Pons (tissue), 1 donor: ENCODE measurements at regions not wholly inside any gene's neighbourhood (a gene's known extent, or its start where the extent isn't known, plus 50 kb on each side); places are given as distances from the start of the nearest gene placed in this dataset.
"Not testable (repeated sequence)": the region's sequence is repeated elsewhere in the genome, so short reads cannot be mapped to it uniquely, and the experiment has no call there.

Experiments
- DNase-seq: peaks from one replicate; pipeline ENCODE4 v3.0.0-alpha.2; 2016; ENCODE audit warnings: low spot score

DNA sequence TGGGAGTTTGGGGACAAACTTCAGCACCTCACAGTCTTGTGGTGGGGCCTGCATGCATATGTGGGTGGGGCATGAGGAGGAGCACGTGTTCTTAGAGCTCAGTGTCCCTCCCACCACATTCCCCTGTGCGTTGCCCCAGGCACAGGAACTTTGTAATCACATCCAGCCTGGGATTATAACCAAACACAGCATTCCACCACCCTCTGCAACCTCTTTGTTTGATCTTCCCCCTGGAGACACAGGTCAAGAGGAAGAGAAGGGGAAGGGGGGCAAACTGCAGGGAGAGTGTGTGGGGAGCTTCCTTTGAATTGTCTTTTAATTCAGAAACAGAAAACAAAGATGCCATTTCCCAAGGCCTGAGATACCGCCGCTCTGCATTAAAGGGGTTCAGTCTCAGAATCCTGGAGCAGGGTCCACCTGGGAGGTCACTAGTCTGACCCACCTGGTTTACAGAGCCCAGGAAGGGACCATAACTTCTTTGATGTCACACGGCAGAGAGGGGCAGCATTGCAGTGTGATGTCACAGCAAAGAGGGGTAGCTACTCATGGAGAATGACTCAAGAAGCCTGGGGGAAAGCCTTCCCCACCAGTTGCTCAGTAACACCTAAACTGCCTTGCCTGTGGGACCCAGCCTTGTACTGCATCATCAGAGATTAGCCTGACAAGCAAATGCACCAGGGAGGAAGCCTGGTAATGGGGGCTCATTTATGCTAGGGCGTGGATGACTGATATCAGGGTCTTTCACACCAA is 106.3 kb upstream of the RNU6-1 start:
- DNase-seq: peak; percentile 20

DNA sequence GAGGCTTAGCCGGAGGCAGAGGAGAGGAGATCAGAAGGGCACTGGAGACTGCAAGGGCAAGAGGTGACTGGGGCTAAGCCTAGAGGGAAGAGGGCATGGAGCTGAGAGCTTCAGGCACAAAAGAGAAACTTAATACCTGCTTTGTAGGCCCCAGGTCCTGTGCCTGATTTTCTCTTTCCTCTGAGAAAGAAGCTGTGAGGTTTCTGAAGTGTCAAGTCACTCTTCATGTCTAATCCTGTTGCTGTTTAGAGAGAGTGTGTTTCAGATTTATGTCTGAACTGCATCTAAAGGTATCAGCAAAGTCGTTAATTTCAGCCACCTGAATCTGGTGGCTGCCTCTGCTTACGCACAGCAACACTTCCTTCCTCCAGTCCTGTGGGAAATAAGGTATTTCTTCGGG is 106.9 kb upstream of the RNU6-1 start:
- no peak for DNase-seq

DNA sequence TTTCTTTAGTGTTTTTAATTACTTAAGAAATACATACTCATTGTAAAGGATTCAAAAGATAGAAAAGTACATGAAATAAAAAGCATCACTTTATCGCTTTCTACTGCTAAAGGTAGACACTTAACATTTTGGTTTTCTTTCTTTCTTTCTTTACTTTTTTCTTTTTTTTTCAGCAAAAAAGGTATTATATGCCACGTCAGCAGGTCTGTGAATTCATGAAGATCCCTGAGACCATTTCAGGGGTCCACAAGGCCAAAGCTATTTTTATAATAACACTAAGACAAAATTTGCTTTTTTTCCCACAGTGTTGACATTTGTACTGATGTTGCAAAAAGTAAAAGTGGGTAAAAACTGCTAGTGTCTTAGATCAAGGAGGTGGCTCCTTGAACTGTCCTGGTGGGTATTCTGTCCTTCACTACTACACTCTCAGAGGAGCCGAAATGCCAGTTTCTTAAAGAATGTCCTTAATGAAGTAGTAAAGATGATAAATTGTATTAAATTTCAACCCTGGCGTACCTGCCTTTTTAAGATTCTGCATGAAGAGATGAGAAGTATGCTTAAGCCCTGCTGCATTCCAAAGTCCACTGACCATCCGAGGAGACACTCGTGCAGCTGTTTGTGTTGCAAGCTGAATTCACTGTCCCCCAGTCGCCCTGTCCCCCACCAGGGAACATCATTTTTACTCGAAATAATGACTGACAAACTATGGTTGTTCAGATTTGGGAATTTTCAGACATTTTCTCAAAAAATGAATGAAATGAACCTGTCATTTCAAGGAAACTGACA is 106.7 kb upstream of the PIAS1 start:
- no peak for DNase-seq

DNA sequence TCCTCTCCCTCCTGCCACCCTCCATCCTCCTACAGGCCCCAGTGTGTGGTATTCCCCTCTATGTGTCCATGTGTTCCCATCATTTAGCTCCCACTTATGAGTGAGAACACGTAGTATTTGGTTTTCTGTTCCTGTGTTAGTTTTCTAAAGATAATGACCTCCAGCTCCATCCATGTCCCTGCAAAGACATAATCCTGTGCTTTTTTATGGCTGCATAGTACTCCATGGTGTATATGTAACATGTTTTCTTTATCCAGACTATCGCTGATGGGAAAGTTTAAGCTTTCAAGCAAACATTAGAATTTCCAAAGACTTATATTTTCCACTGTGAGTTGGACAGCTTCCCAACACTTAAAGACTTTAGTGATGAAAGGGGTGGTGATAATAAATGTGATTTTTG is 105.9 kb upstream of the PIAS1 start:
- DNase-seq: no peak

DNA sequence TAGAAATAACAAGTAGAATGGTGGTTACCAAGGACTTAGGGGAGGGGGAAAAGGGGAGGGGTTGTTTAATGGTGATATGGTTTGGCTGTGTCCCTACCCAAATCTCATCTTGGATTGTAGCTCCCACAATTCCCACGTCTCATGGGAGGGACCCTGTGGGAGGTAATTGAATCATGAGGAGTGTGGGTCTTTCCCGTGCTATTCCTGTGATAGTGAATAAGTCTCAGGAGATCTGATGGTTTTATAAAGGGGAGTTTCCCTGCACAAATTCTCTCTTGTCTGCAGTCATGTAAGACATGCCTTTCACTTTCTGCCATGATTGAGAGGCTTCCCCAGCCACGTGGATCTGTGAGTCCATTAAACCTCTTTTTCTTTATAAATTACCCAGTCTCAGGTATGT is 102.9 kb upstream of the PIAS1 start:
- not testable (repeated sequence) for DNase-seq

DNA sequence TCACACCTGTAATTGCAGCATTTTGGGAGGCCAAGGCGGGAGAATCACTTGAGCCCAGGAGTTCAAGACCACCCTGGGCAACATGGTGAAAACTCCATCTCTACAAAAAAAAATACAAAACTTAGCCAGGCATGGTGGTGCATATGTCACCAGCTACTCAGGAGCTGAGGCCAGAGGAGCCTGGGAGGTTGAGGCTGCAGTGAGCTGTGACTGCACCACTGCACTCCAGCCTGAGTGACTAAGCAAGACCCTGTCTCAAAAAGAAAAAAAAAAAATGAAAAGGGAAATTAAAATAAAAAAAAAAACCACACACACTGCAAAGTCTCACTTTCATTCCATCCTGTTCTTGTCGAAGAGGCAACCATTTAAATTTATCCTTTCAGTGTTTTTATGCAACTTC is 100.8 kb upstream of the PIAS1 start:
- no peak for DNase-seq

DNA sequence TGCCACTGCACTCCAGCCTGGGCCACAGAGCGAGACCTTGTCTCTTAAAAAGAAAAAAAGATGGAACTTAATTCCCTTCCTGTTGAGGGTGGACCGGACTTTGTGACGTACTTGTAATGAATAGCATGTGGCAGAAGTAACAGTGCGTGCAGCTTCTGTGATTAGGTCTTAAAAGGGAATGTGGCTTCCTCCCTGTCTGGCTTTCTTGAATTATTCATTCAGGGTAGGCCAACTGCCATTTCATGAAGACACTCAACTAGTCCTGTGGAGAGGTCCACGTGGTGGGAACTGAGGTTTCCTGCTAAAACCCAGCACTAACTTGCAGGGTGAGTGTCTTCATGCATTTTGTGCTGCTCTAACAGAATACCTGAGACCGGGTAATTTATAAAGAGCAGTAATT is 98.9 kb upstream of the PIAS1 start:
- DNase-seq: no peak

DNA sequence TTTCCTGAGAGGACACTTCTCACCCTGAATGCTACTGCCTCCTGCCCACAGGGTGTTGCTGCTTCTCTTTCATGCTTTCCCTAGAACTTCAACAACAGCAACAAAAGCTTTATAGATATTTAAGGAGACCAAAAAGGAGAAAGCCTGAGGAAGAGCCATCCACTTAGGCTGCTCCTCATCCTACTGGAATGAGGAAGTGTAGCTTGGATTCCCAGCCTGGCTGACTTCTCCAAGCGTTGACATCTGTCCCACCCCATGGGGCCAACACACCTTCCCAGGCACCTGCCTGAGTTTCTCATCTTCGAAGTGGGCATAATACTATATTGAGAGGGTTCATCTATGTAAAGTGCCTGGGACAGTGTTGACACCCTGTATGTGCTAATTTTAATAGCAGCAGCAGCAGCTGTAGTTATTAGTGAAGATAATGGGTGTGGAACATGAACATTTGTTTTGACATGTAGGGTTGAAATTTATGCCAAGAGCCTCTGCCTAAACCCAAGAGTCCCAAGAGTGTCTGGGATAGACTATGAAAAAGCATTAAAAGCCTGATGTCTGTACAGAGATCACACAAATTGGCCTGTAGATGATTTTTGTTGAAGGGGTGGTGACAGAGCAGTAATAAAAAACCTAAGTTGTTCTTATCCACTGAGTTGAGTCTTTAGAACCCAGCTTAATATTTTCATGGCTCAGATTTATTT is 96.5 kb upstream of the PIAS1 start:
- no peak for DNase-seq

DNA sequence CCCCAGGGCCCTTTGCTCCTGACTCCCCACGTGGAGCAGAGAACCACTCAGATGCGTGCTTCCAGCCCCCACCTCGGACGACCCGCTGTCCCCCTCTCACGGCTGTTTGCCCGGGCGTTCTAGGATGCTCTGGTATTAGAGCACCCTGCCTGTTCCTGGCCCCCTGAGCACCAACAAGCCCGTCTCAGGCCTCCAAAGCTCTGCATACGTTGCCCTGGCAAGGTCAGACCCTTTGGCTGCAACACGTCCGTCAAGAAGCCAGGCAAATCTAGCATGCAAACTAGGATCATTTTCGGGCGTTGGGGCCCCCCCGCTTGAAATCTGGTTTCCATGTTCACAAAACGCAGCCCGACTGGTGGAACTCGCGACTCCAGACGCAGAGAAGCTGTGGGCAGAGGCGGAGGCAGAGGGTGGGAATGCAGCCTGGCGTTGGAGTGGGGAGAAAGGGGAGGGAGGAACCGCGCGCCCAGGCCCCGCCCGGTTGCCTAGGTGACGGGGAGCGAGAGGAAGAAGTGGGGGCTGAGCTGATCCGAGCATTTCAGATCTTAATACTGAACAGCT is 86.2 kb upstream of the PIAS1 start:
- DNase-seq: no peak

DNA sequence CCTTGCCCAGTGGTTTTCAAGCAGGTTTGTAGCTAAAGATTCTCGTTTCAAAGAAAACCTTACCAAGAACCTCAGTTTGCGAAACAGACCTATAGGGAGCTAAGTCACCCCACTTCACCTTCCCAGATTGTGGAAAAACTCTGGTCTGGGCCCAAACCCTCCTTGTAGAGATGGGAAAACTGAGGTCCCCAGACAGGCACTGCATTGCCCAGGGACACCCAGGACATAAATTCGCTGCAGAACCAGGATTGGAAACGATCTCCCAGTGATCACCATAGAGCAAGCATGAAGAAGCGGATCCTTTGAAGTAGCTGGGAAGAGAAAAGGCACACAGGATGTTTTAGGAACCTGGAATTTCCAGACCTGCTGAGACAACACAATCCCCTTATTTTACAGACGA is 85.6 kb upstream of the PIAS1 start:
- DNase-seq: no peak

DNA sequence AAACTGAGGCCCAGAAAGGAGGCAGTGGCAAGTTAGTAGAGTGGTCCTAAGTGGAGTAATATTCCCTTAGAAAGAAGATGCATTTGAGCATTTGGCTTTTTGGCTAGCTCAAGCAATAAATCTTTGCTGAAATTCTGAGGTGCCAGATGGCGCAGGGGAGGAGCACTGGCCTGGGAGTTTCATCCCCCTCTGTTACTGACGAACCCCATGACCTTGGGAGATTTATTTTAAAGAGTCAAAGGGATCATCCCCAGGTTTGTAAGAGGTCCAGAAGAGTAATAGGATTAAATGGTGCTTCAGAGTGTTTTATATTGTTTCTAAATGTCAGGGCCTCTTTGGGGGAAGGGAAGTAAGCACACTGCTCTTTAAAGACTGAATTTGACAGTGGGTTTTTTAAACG is 85.1 kb upstream of the PIAS1 start:
- DNase-seq: no peak

DNA sequence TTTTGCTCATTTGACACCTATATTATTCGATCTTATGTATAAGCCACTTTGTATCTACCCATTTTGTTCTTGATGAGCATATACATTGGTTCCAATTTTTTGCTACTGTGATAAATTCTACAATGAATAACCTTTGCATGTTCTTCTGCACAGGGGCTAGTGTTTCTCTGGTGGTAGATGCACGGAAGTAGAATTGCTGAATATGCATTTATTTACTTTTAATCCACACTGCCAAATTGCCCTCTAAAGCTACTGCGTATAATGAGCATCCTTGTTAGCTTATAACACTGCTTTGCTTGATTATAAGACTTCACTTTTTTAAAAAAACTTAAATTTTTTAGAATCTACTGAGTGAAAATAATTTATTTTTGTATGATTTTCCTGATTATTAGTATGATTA is 84.2 kb upstream of the PIAS1 start:
- DNase-seq: no peak

DNA sequence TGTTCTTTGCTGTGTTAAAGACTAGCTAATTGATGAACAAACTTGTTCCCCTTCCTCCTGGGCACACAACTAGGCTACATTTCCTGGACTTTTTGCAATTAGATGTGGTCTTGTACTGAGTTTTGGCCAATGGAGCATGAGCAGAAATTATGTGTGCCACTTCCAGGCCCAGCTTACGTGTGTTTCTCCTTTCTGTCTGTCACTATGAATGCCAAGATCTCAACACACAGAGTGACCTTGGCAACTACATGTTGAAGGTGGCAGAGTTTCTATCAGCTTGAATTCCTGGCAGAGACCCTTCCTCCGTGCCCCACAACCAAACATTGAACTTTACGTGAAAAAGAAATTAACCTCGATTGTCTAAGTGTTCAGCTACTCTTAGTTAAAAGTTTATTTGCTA is 81.7 kb upstream of the PIAS1 start:
- no peak for DNase-seq

DNA sequence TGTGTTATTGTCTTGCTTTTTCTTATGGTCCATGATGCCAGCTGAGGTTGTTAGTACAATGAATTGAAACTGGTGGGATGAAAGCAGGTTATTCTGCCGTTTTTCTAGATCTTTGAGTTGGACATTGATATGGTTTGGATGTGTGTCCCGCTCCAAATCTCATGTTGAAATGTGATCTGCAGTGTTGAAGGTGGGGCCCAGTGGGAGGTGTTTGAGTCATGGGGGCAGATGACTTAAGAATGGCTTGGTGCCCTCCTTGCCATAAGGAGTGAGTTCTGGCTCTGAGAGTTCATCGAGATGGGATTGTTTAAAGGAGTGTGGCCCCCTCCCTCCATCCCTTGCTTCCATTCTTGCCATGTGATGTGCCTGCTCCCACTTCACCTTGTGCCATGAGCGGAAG is 80.3 kb upstream of the PIAS1 start:
- DNase-seq: no peak

DNA sequence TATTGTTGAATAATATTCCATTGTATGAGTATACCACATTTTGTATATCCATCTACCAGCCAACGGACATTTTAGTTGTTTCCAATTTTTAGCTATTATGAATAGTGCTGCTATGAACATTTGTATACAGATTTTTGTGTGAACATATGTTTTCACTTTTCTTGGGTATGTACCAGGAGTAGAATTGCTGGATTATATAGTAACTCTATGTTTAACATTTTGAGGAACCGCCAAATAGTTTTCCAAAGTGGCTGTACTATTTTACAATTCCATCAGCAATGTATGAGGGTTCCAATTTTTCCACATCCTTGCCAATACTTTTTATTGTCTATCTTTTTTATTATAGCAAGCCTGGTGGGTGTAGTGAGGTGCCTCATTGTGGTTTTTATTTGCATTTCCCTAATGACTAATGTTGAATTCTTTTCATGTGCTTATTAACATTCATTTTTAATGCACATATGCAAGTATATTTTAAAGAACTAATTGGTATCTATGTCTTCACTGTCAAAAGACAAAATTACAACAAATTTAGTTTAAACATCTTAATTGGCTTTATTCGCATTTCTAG is 77.5 kb upstream of the PIAS1 start:
- no peak for DNase-seq

DNA sequence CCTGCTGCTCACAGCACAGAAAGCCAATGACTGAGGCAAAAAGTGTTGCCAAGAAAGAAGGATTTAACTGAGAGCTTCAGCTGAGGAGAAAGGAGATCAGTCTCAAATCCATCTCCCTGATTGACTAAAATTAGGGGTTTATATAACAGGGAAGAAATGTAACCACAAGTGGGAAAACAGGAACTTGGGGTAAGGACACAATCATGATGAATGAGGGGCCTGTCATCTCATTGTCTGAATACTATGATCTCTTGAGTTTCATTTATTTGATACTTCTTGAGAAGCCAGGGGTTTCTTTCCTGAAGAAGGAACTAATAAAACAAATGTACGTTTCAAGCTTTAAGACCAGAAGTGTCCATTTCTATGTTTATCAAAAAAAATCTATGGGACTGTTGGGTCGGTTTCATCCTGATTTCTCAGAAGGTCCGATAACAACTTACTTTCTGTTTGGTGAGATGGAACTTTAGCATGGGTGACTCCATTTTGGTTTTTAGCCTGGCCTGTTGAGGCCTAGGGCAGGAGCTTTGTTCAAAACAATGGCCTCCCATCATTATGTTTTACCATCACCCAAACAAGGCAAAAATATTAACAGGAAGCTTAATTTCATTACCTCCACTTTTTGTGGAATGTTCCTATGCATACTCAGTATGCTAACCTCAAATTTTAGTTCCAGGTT is 76.6 kb upstream of the PIAS1 start:
- DNase-seq: no peak

DNA sequence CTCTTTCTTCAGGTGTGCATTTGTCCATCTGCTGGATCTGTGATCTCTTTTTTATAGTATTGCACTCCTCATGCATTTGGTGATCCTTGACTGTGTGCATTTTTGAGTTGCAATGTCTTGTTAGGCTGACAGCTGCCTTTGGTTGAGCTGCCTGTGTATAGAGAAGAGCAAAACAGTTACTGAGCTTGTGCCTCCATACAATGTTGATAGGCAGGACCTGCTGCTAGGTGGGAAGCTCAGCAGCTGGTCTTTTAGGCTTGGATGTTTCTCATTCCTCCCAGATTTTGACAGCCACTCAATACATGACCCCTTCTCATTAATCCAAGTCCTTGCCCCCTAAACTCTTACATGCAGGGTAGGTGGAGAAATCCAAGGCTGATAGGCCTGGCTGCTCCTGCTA is 74.8 kb upstream of the PIAS1 start:
- DNase-seq: no peak

DNA sequence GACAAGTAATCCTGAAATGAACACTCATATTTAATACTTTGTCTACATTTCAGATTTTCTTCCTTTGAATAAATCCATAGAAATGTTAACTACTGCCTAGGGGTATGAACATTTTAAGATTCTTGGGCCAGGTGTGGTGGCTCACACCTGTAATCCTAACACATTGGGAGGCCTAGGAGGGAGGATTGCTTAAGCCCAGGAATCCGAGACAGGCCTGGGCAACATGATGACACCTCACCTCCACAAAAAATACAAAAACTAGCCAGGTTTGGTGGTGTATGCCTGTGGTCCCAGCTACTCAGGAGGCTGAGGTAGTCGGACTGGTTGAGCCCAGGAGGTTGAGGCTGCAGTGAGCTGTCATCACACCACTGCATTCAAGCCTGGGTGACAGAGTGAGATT is 73.9 kb upstream of the PIAS1 start:
- no peak for DNase-seq

DNA sequence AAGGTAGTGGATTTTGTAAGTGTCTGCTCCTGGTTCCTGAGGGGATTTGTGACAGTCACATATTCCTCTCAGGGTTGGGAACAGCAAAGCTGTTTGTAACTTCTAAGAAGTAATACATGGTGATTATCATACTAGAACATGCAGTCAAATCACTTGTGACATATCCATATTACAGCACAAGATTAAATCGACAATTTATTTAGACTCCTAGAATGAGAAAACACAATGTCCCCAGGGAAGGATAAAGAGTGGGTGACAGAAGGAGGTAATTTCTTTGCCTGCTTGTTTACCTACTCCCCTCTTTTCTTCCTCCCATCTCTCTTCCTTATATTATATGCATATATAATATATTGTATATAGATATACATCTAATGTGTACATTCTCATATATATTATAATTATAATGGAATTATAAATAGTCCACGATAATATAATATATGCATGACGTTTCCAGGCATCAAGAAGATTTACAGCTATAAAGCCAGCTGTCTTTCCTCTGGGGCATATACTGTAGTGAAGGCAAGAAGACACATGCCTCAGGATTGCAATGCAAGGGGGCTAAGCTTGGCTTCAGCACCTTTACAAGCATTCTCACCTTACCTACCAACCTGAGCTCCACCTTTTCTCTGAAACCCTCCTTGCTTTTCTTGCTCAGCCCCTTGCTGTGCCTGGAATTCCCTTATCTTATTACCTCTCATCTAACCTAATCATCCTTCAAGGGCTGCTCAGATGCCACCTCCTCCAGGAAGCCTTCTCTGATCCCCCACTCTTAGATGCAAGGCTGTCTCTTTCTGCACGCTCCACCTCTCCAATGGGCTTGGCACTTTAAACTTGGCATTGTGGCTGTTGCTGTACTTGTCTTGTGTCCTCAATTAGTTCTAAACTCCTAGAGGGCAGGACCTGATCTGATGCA is 73.1 kb upstream of the PIAS1 start:
- no peak for DNase-seq

DNA sequence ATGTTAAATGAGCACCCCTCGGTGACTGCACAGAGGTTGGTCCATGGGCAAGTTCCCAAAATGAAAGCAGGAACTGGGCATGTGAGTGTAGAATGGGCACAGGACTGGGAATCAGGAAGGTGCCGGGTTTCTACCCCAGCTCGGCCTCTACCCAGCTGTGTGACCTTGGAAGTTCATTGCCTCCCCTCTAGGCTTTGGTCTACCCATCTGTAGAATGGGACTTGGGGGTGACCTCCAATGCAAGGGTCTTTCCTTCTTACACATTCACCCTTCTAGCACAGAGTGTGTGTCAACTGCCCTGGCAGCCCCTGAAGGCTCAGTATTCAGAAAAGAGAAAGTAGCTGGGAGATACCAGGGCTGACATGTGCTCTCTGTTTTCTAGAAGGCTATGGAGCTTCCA is 72.3 kb upstream of the PIAS1 start:
- DNase-seq: no peak

DNA sequence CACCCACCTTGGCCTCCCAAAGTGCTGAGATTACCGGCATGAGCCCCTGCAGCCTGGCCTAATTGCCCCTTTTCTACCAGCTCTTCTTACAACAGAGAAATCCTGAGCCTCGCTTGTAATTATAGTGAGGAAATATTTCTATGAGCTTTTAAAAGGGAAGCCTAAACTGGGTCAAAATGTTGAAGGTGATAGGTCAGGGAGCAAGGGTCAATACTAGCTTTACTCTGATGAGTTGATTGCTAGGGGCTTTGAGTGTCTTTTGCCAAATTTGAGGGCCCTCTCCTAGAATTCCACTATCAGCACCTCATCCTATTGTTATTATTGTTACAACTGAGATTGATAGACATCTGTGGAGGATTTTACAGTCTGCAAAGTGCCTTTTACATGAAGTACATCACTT is 62.4 kb upstream of the PIAS1 start:
- no peak for DNase-seq
